ENCODE measurements at regions not wholly inside any gene's neighbourhood (a gene's known extent, or its start where the extent isn't known, plus 50 kb on each side); places are given as distances from the start of the nearest gene placed in this dataset.

- Histone ChIP-seq H3K27ac (no peak overlapping the region), H3K27me3 (ENCODE audit: insufficient read depth, low read depth, severe bottlenecking) (no peaks in the 10 kb centered on the region), H3K9me3 (ENCODE audit: severe bottlenecking) (peaks cover 3% of the 10 kb centered on the region), H3K4me3 (ENCODE audit: low read depth, low read length) (no peak overlapping the region), H3K36me3 (no peaks in the 10 kb centered on the region)
- no peak for DNase-seq
- no peak for TF ChIP-seq CTCF (IDR thresholded peaks at IDR 0.05; ENCODE audit: low read depth, low read length)
Measured at GRCh38 chr3:127520993-127521392, 69.5 kb downstream of the TPRA1 start.

GRCh38 chr3:127518456-127519081 lies 72.0 kb downstream of the TPRA1 start:
- Histone ChIP-seq H3K27me3 (ENCODE audit: insufficient read depth, low read depth, severe bottlenecking) (no peaks in the 10 kb centered on the region), H3K27ac (no peak overlapping the region), H3K4me3 (ENCODE audit: low read depth, low read length) (no peak overlapping the region), H3K36me3 (no peaks in the 10 kb centered on the region), H3K9me3 (ENCODE audit: severe bottlenecking) (peaks cover 3% of the 10 kb centered on the region)
- no peak for TF ChIP-seq CTCF (IDR thresholded peaks at IDR 0.05; ENCODE audit: low read depth, low read length)
- no peak for DNase-seq

- H3K27me3 ChIP-seq (ENCODE audit: insufficient read depth, low read depth, severe bottlenecking) = no peaks in the 10 kb centered on the region
- no peaks in the 10 kb centered on the region for H3K36me3 ChIP-seq
- H3K9me3 ChIP-seq (ENCODE audit: severe bottlenecking) = no peaks in the 10 kb centered on the region
- TF ChIP-seq CTCF (IDR thresholded peaks at IDR 0.05; ENCODE audit: low read depth, low read length) = no peak
- no peak for DNase-seq
- H3K27ac ChIP-seq = no peak overlapping the region
- no peak overlapping the region for H3K4me3 ChIP-seq (ENCODE audit: low read depth, low read length)
Measured at GRCh38 chr3:127512256-127512655, 78.3 kb downstream of the TPRA1 start.

- H3K27me3 ChIP-seq (ENCODE audit: insufficient read depth, low read depth, severe bottlenecking) = no peaks in the 10 kb centered on the region
- TF ChIP-seq CTCF (IDR thresholded peaks at IDR 0.05; ENCODE audit: low read depth, low read length) = no peak
Measured at GRCh38 chr3:127501177-127501576, 89.4 kb downstream of the TPRA1 start.

GRCh38 chr3:127497676-127498075 lies 92.9 kb downstream of the TPRA1 start:
- Histone ChIP-seq H3K36me3 (no peaks in the 10 kb centered on the region), H3K4me3 (ENCODE audit: low read depth, low read length) (no peak overlapping the region), H3K9me3 (ENCODE audit: severe bottlenecking) (peaks cover 17% of the 10 kb centered on the region), H3K27ac (no peak overlapping the region), H3K27me3 (ENCODE audit: insufficient read depth, low read depth, severe bottlenecking) (no peaks in the 10 kb centered on the region)
- no peak for DNase-seq
- no peak for TF ChIP-seq CTCF (IDR thresholded peaks at IDR 0.05; ENCODE audit: low read depth, low read length)

More at GRCh38 chr3:127501177-127501576, 89.4 kb downstream of the TPRA1 start:
- Histone ChIP-seq H3K36me3 (no peaks in the 10 kb centered on the region), H3K4me3 (ENCODE audit: low read depth, low read length) (no peak overlapping the region), H3K9me3 (ENCODE audit: severe bottlenecking) (peaks cover 17% of the 10 kb centered on the region), H3K27ac (no peak overlapping the region)
- no peak for DNase-seq

- no peak for TF ChIP-seq CTCF (IDR thresholded peaks at IDR 0.05; ENCODE audit: low read depth, low read length)
- H3K27ac ChIP-seq = no peak overlapping the region
- H3K9me3 ChIP-seq (ENCODE audit: severe bottlenecking) = peaks cover 17% of the 10 kb centered on the region
- no peak for DNase-seq
- no peaks in the 10 kb centered on the region for H3K27me3 ChIP-seq (ENCODE audit: insufficient read depth, low read depth, severe bottlenecking)
- no peaks in the 10 kb centered on the region for H3K36me3 ChIP-seq
- no peak overlapping the region for H3K4me3 ChIP-seq (ENCODE audit: low read depth, low read length)
Measured at GRCh38 chr3:127497166-127497565, 93.4 kb downstream of the TPRA1 start.
